NK-92 treated with Interleukin-12 subunit alpha and Interleukin-12 subunit beta, amount 100 ng/mL, for 24 hours (cell line): ENCODE measurements at regions not wholly inside any gene's neighbourhood (a gene's known extent, or its start where the extent isn't known, plus 50 kb on each side); places are given as distances from the start of the nearest gene placed in this dataset.

Experiments
- DNase-seq: peaks from one replicate; lab custom pipeline; 2025; lab: John Stamatoyannopoulos, UW

DNA sequence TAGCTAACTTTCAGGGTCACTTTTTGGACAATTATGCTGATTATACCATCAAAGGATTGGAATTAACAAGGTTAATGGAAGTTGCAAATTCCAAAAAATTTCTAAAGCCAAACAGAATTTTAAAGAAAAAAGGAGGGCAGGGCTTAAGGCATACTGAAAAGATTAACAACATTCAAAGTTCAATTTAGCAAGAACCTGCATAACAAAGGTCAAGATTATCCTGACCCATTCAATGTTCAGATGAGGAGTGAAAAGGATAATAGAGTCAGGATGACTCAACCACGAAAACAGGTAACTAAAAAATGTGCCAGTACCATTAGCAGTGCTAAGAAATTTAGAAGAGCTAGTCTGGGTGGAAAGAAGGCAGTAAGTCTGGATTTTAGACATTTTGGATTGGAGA, 139.8 kb upstream of the HNMT start:
- DNase-seq, result no peak

- DNase-seq, result no peak
These were observed 137.6 kb upstream of the HNMT start for GRCh38 chr2:137826373-137827372.

- DNase-seq, result no peak
These were observed 135.6 kb upstream of the HNMT start for GRCh38 chr2:137828624-137829023.

GRCh38 chr2:137829251-137829650, 135.0 kb upstream of the HNMT start:
- no peak for DNase-seq

- no peak for DNase-seq
These were observed 129.4 kb upstream of the HNMT start for GRCh38 chr2:137834760-137835379.

DNA sequence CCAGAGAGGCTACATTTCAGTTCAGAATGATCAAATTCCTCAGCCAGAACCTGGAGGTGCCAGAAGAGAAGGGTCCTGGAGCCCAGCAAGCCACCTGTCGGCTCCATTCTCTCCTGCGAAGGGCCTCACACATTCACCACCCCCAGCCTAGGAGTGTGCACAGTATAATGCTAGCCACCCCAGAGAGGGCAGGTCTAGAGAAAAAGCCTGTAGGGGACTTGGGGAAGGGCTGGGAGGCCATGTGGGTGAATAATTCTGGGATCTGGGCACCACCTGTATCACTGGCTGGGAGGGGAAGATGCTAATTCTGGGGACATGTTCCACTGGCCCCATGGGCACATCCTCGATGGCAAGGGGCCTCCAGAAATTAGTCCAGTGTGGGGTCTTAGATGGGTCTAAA, 127.6 kb upstream of the HNMT start:
- DNase-seq, result no peak

GRCh38 chr2:137837830-137838229, 126.4 kb upstream of the HNMT start:
- DNase-seq, result no peak

DNA sequence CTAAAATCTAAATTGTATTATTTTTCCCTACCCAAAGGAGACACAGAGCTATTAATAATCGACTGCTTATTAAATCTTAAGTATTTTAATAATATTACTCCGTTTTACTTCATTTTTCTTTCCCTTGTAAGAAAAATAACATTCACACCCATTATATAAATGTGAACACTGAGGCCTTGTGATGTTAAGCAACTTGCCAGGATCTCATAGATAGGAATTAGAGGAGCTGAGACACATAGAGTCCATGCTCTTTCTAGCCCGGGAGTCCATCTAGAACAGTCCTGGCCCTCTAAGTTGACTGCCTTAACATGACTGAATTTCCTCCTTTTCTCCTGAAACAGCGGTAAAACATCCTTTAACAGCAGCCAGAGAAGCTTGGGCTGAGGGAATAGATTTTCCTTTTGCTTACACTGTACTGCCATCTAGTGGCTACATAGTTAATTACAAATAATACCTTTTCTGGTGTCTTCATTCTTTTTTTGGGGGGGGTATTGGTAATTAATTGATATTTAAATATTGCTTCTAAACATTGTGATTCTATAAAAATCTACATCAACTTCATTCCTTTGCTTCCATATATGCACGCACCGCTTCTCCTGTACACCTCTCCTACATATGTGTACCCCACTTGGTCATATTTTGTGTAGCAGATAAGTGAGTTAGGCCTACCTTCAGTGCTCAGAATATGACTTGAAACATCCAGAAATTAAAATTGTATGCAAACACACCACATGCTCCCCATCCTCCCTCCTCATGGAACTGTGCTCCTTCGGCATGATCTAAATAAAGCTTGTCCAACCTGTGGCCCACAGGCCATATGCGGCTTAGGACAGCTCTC, 125.8 kb upstream of the HNMT start:
- no peak for DNase-seq

- DNase-seq, result no peak
These were observed 121.8 kb upstream of the HNMT start for GRCh38 chr2:137842430-137842829.

DNA sequence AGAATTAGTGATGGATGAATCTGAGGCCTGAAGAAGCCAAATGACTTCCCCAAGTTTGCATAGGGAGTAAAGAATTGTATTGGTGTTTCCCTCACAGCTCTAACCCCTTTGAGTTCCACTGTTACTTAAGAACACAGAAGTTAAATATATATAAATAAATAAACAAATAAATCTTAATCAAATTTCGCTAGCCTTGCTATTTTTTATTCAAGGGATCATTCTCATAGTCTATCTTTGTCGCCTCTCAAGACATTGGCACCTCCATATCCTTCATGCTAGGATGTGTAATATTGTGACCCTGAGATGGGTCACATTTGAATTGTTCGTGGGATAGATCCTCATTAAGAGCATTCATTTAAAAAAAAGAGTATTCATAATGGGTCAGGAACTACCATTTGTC, 121.3 kb upstream of the HNMT start:
- no peak for DNase-seq

DNA sequence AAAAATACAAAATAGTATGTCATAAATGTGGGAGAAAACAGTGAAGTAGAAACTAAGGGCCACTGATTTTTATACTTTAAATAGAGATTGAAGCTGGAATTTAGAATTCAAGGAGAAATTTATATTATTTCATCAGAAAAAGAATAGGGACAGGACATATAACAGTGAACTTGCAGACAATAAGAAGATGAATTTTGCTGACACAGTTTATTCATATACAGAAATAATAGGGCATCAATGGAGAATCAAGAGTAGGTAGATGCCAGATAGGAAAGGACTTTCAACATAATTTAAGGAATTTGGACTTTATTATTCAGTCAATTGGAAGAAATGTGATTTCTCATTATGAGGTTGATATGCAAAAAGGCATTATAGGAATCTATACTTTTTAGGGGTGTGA, 118.9 kb upstream of the HNMT start:
- no peak for DNase-seq

- no peak for DNase-seq
These were observed 117.3 kb upstream of the HNMT start for GRCh38 chr2:137846993-137847392.

DNA sequence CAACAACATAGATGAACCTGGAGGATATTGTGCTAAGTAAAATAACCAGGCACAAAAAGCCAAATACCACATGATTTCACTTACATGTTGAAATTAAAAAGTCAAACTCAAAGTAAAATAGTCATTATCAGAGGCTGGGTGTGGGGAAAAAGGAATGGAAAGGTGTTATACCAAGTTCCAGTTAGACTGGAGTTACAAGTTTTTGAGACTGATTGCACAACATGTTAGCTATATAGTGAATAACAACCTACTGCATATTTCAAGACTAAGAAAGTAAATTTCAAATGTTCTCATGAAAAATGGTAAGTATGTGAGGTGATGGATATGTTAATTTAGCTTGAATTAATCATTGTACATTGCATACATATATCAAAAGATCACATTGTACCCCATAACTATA, 116.8 kb upstream of the HNMT start:
- no peak for DNase-seq

DNA sequence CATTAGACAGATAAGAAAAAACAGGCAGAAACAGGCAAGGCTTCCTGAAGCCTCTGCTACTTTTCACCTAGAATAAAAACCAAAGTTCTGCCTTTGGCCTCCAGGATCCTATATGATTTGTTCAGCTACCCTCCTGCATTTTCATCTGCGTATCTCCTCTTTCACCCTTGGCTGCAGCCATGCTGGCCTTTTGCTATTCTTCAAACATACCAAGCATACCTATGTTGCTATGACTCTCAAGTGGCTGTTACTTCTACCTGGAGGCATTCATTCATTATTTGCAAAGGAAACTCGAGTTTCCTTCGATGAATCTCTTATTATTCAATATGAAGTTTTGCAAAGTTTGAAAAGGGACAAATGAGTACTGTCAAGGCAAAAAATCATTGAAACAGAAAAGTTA, 106.4 kb upstream of the HNMT start:
- no peak for DNase-seq

GRCh38 chr2:137862651-137863050, 101.6 kb upstream of the HNMT start:
- DNase-seq, result no peak

DNA sequence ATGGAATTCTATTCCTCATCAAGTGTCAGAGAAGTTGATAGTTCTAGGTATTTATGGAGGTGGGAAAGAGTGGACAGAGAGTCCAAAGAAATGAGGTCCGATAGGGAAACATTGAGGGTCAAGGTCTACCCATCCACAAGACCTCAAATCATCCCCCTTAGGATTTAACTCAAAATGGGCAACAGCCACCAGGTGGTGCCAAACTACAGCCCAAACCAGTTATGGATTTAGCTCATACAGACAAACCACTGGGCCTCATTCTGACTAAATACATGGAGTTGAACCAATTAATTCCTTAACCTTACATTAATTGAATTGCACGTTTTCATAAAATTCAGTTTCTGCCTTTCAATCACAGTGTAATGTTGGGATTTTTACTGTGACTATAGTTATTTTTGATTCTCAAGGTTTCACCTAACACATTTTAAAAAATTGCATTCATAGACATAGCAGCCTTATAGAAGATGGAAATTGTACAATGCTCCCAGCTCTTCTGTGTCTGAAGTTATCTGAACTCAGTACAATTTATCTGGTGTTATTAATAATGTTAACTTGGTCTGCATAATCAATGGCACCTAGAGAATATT, 98.2 kb upstream of the HNMT start:
- peak; percentile 2 for DNase-seq

DNA sequence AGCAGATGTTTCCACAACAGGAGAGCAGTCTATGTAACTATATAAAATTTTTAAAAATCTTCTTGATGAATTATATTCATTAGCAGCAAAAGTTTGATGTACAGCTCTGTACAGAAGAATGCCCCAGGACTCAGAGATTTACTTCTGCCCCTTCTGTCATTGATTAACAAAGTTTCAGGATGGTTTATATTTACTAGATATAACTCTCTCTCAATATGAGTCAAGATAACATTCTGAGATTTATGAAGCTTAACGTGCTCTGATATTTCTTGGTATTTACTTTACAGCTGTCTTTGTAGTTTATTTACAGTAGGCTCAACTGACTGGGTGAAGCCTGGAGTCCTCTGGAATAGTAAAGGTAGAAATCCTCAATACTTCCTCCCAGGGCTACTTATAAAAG, 93.6 kb upstream of the HNMT start:
- DNase-seq, result no peak

GRCh38 chr2:137872577-137872976, 91.7 kb upstream of the HNMT start:
- DNase-seq, result no peak

DNA sequence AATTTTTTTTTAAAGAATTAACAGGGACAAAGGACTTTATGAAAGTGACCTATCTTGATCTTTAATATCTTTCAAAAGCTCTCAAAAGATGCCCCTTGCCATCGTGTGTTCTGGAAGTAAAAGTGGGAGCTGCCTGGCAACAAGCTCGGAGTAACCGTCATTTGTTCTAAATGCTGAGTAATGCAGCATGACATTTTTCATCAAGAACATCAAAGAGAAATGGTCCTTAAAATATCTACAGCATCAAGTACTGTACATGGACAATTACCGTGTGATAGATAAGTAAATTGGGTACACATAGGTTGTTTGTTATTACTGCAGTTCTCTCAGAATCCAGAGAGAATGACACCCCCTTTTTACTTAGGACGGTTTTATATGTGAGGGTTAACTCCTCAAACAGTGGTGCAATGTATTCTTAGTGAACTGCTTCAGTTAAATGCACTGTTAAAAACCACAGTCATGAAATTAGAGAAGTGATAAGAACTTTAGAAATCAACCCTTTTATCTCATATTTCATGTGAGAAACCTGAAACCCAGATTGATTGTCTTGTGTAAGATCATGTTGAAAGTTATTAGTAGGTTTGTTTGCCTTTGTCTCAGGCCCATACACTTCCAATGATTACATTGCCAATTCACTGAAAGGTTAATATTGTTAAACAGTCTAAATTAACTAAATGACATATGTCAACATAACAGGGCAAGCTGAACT, 90.6 kb upstream of the HNMT start:
- DNase-seq, result no peak

DNA sequence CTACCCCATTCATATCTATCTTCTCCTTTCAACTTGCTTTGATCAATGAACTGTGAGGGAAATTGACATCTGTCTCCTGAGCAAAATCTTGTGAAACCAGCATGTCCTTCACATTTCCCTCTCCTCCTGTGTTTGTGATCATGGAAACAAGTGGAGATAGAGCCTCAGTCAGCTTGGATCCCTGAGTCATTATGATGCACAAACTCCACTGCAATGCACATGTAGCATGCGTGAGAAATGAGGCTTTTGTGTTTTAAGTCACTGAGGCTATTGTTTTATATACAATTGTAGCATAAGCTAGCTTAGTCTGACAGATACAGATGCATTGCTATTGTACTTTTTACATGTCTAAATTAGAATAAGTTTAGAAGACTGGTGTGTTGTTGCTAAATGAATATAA, 85.2 kb upstream of the HNMT start:
- DNase-seq, result no peak

GRCh38 chr2:137881711-137882110, 82.6 kb upstream of the HNMT start:
- DNase-seq, result no peak
